Tibial nerve (tissue), 3 donors: ENCODE measurements at regions not wholly inside any gene's neighbourhood (a gene's known extent, or its start where the extent isn't known, plus 50 kb on each side); places are given as distances from the start of the nearest gene placed in this dataset.

Source experiments
- POLR2A ChIP-seq, 2 donors: fragments of 450-650 bp; IDR thresholded peaks; one replicate each; pipeline ENCODE4 v1.6.1; 2017; ENCODE audit warnings: antibody characterized with exemption in 2 of 2, mild to moderate bottlenecking in 2 of 2, moderate library complexity in 2 of 2
- TF ChIP-seq, protein P1 (sequence below), 5 experiments: fragments of 200-600 bp in 3 of 5; fragments of 450-650 bp in 2 of 5; sonication (generic) in 3 of 5; IDR thresholded peaks; one replicate each; pipeline ENCODE4 v1.5.1; 2016 to 2019; ENCODE audit warnings: antibody characterized with exemption in 5 of 5, mild to moderate bottlenecking in 3 of 5, moderate library complexity in 2 of 5

DNA sequence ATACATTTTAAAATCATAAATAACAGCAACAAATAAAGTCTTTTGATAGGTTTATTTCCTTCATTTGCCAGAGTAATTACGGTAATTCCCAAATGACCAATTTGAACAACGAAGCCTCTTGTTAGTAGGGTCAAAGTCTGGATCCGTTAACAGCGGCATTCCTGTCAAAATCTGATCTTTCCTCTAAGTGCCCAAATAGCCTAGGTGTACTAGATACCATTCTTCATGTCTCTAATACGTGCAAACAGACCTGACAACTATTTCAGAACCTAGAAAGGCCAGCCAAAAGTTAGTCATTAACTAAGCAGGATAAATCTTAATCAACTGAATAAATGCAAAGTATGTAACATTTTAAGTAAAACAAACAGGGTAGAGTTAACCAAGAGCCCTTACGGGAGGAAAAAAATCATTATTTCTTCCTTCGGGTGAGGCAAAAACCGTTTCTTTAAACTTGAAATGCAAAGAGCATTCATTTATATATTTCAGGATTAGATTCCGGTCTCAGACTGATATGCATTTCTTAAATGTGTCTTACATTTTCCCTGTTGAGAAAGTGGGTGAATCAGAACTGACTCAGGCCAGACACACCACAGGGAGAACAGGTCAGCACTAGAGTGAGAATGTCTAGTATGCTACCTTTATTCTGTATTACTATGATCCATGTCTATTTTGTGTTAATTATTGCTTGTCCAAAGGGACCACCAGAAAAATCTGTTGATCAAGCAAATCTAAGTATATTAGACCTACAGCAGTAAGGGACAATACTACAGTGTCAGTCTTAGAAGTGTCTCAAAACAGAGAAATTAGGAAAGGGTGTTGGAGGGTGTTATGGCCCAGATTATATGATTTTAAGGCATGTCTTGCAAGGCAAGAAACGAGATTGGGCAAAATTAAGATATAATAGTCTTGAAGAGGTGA is 141.5 kb upstream of the NDUFV2 start:
- TF ChIP-seq, protein P1, sequence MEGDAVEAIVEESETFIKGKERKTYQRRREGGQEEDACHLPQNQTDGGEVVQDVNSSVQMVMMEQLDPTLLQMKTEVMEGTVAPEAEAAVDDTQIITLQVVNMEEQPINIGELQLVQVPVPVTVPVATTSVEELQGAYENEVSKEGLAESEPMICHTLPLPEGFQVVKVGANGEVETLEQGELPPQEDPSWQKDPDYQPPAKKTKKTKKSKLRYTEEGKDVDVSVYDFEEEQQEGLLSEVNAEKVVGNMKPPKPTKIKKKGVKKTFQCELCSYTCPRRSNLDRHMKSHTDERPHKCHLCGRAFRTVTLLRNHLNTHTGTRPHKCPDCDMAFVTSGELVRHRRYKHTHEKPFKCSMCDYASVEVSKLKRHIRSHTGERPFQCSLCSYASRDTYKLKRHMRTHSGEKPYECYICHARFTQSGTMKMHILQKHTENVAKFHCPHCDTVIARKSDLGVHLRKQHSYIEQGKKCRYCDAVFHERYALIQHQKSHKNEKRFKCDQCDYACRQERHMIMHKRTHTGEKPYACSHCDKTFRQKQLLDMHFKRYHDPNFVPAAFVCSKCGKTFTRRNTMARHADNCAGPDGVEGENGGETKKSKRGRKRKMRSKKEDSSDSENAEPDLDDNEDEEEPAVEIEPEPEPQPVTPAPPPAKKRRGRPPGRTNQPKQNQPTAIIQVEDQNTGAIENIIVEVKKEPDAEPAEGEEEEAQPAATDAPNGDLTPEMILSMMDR (IDR thresholded peaks at IDR 0.05), result no peak
- TF ChIP-seq POLR2A (IDR thresholded peaks at IDR 0.05), result no peak
